ENCODE measurements at regions not wholly inside any gene's neighbourhood (a gene's known extent, or its start where the extent isn't known, plus 50 kb on each side); places are given as distances from the start of the nearest gene placed in this dataset.

DNA sequence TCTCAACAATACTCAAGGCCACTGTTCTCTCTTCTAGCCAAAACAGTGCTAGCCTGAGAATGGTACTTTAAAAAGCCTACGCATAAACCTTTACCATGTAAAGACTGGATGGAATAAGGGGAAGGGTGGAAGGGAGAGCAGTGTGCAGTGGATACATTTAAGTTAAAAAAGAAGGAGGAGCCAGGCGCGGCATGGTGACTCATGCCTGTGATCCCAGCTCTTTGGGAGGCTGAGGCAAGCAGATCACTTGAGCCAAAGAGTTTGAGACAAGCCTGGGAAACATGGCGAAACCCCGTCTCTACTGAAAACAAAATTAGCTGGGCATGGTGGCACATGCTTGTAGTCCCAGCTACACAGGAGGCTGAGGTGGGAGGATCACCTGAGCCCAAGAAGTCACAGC, 127.7 kb upstream of the KIF2A start:
- Histone ChIP-seq H3K79me1 (ENCODE audit: low read depth, low read length) (no peaks in the 10 kb centered on the region), H3K23me2 (ENCODE audit: low read depth, low read length) (no peaks in the 10 kb centered on the region; the same call in 1 of the 2 replicates), H4K20me1 (replicated peaks in 1 of 2; ENCODE audit: control insufficient read depth in 1 of 2, insufficient read depth in 2 of 2, low read length in 2 of 2) (no peaks in the 10 kb centered on the region), H3K79me2 (ENCODE audit: control insufficient read depth in 1 of 2, insufficient read depth in 2 of 2, low read length in 2 of 2) (no peaks in the 10 kb centered on the region), H3K9me3 (ENCODE audit: insufficient read depth in 2 of 2, low read depth in 1 of 2, low read length in 1 of 2) (no peaks in the 10 kb centered on the region), H3K4me3 (ENCODE audit: extremely low read depth in 1 of 4, insufficient read depth in 2 of 4, low read depth in 3 of 4, low read length in 4 of 4) (no peak overlapping the region), H4K91ac (replicated peaks; ENCODE audit: insufficient read length, low read length) (no peak overlapping the region), H3K4me2 (ENCODE audit: insufficient read depth in 1 of 2, low read depth in 2 of 2, low read length in 2 of 2) (no peak overlapping the region), H2BK12ac (ENCODE audit: low read depth, low read length) (no peak overlapping the region), H3K56ac (replicated peaks; ENCODE audit: insufficient read length, low read depth, low read length) (no peak overlapping the region), H2AK5ac (ENCODE audit: low read depth, low read length) (no peak overlapping the region), H3K4me1 (replicated peaks in 1 of 4; ENCODE audit: control insufficient read depth in 3 of 4, insufficient read depth in 4 of 4, low read length in 3 of 4) (peaks cover 0 to 3% (median 1%) of the 10 kb centered on the region in 4 experiments; a peak in 2 of 7 replicates), H2BK5ac (ENCODE audit: low read depth, low read length) (no peak overlapping the region), H3K18ac (ENCODE audit: extremely low read depth, low read length) (no peak overlapping the region), H2BK15ac (ENCODE audit: low read length) (no peak overlapping the region), H3K36me3 (ENCODE audit: control insufficient read depth in 2 of 4, insufficient read depth in 4 of 4, low read length in 3 of 4) (no peaks in the 10 kb centered on the region), H2BK20ac (ENCODE audit: low read length) (no peak overlapping the region), H3K27me3 (replicated peaks in 1 of 4; ENCODE audit: control insufficient read depth in 3 of 4, extremely low read depth in 1 of 4, insufficient read depth in 3 of 4, low read length in 3 of 4) (no peaks in the 10 kb centered on the region), H4K5ac (ENCODE audit: insufficient read length, low read depth, low read length) (no peak overlapping the region), H3K14ac (ENCODE audit: insufficient read length) (no peak overlapping the region), H3K9ac (replicated peaks in 1 of 4; ENCODE audit: extremely low read depth in 1 of 4, low read depth in 3 of 4, low read length in 3 of 4) (no peak overlapping the region), H4K8ac (ENCODE audit: extremely low read depth, insufficient read depth, low read length) (no peak overlapping the region), H2BK120ac (replicated peaks; ENCODE audit: low read depth, low read length) (no peak overlapping the region), H3K23ac (ENCODE audit: insufficient read length) (no peak overlapping the region), H3K4ac (replicated peaks; ENCODE audit: insufficient read length, low read depth, low read length) (no peak overlapping the region), H3K27ac (ENCODE audit: low read depth, low read length) (no peak overlapping the region), H2AFZ (ENCODE audit: low read length) (no peak overlapping the region)
- WGBS, 2 experiments (ENCODE audit: extremely low coverage in 1 of 2, insufficient coverage in 1 of 2, insufficient read length in 1 of 2, insufficient replicate concordance in 2 of 2, low coverage in 1 of 2, low lambda C conversion rate in 2 of 2, missing lambda C conversion rate in 1 of 2), result 75% methylated on average over 5 of the region's 5 CpGs; no CpG with 5 or more reads in 1 of the 2 experiments
- no peak for FAIRE-seq
- CTCF ChIA-PET (ENCODE audit: partially characterized antibody), result no interaction called here
- POLR2A ChIA-PET (ENCODE audit: partially characterized antibody), result no interaction called here
- TF ChIP-seq KDM4A (IDR thresholded peaks at IDR 0.05; ENCODE audit: low read depth, low read length, severe bottlenecking) (no peak), RXRA (IDR thresholded peaks at IDR 0.05; ENCODE audit: insufficient read depth, low read depth, low read length) (no peak), GABPA (IDR thresholded peaks at IDR 0.05; ENCODE audit: borderline replicate concordance, insufficient read depth, low read length) (no peak), CHD2 (IDR thresholded peaks at IDR 0.05; ENCODE audit: low read length) (no peak), SIRT6 (IDR thresholded peaks at IDR 0.05; ENCODE audit: low read length) (no peak), FOSL1 (IDR thresholded peaks at IDR 0.05; ENCODE audit: insufficient read depth, low read depth, low read length) (no peak), CEBPB (IDR thresholded peaks at IDR 0.05; ENCODE audit: low read depth, low read length) (no peak), POU5F1 (IDR thresholded peaks at IDR 0.05; ENCODE audit: low read depth, low read length) (no peak), TCF12 (IDR thresholded peaks at IDR 0.05; ENCODE audit: low read depth, low read length) (no peak), SRF (IDR thresholded peaks at IDR 0.05; ENCODE audit: low read depth, low read length) (no peak), RFX5 (IDR thresholded peaks at IDR 0.05; ENCODE audit: borderline replicate concordance, low read depth, low read length) (no peak), TAF7 (optimal IDR thresholded peaks at IDR 0.05; ENCODE audit: borderline replicate concordance, low read depth, low read length) (no peak), CHD1 (IDR thresholded peaks at IDR 0.05; ENCODE audit: low read depth, low read length) (no peak)
- no peak for DNase-seq (ENCODE audit: low read depth in 1 of 2, low spot score in 2 of 2)
